NCI-H2107 treated with DMSO at 0.1 percent for 48 hours (cell line): ENCODE measurements at regions not wholly inside any gene's neighbourhood (a gene's known extent, or its start where the extent isn't known, plus 50 kb on each side); places are given as distances from the start of the nearest gene placed in this dataset.

ENCODE experiments used
- DNase-seq: peaks from one replicate; lab custom pipeline; 2025; ENCODE audit not compliant: unreplicated experiment; lab: John Stamatoyannopoulos, UW

DNA sequence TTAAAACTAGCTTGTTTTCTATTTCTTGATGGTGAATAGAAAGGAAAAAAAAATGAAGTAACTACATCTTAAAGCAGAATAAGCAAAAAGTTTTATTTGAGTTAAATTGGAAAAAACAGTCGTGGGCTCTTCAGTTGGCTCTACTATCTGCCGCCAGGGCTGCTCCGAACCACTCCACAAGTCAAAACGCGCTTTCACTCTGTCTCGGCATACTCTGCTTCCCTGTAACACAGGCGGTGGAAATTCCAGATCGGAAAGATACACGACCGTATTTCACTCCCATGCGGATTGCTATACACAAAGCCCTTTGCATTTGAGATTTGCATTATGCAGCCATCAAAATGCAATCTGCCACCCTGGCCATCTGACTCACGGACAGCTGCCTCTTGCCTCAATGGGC lies 505.6 kb downstream of the IRX1 start:
- DNase-seq = no peak

DNA sequence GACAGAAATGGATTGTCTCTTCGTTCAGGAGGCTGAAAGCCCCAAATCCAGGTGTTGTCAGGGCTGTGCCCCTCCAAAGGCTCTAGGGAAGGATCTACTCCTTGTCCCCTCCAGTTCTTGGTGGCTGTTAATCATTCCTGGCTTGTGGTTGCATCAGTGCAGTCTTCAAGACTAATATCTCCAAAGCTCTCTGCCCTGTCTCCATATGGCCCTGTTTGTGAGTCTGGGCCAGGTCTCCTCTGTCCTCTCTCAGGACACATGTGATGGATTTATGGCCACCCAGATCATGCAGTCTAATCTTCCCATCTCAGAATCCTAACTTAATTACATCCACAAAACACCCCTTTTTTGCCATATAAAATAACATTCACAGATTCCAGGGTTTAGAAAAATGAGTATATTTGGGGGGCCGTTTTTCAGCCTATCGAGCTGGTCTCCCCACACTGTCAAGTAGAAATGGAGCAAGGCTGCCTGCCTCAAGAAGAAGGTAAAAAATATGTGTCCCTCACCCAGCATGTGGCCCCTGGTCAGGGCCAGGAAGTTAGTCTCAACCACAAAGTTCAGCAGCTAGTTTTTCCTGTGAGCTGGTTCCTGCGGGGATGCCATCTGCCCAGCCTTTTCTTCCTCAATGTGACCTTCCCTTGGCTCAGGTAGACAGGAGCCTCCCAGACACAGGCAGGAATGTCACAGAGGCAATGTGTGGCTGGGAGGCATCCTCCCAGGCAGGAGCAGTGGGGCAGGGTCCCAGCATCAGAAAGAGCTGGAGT lies 509.4 kb downstream of the IRX1 start:
- DNase-seq = no peak

DNA sequence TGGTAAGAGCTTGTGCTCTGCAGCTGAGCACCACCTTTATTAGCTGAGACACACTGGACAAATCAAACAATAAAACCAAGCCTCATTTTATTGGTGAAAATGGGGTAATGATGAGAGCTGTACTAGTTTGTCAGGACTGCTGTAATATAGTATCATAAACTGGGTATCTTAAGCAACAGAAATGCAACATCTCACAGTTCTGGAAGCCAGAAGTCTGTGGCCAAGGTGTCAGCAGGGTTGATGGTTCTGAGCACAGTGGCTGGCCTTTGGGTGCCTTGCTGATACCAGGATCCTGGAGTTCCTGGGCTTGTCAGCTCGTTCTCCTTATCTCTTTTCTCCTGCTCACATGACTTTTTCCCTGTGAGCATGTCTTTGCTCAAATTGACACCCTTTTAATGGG lies 513.1 kb downstream of the IRX1 start:
- DNase-seq = no peak

DNA sequence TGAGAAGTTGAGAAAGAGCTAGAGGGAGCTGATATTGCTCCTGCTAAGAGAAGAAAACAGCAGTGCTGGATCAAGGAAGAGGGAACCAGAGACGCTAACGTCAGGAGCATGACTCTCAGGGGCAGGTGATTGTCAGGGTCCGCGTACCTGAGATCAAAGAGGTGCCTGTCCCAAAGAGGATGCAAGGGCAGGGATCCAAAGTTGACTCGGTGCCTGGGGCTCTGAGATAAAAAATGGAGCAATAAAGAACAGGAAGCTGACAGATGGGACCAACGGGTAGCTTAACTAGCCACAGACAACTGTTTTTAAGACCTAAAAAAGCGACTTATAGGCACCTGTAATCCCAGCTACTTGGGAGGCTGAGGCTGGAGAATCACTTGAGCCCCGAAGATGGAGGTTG lies 517.8 kb downstream of the IRX1 start:
- DNase-seq = no peak

DNA sequence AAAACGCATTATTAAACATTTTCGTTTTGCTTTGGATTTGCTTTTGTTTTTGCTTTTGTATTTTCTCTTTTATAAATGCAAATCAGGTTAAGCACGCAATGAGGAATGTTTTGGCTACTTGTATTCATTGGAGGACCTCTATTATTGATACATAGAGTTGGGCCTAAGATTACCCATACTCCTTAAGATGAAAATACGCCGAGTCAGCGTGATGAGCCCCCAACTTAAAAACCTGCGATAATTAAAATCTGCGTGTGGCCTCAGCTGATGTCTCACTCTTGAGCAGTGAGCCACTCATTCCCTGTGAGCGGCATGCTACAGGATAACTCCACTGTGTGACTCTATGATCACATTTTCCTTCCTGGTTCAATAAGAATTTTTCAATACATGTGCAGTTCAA lies 518.3 kb downstream of the IRX1 start:
- no peak for DNase-seq

DNA sequence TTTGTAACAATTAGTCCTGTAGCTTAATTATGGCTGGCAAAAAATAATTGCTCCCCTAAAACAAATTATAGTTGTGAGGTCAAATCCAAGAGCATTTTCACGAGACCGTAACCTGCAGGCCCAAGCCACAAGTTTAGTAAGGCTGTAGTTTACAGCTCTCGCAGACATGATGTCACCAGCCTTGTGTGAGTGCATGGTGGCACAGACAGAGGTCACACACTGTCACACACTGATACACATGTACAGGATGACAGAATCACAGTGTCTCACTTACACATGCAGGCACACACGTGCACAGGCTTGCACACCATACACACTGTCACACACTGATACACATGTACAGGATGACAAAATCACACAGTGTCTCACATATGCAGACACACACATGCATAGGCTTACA lies 518.8 kb downstream of the IRX1 start:
- DNase-seq = no peak

DNA sequence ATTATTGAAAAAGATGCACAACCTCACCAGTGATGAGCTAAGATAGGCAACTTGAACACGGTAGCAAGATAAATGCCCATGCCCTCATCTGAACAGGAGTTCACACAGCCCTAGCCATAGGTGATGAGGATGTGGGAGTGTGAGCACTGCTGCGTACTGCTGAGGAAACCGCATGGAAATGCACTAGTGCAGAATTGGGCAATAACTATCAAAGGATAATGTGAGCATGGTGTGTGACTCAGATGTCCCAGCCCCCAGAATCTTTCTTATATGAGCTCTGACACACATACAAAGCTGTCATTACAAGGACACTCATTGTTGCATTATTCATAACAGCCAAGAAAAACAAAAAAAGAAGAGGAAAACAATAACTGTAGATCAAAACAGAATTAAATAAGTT lies 521.2 kb downstream of the IRX1 start:
- no peak for DNase-seq

DNA sequence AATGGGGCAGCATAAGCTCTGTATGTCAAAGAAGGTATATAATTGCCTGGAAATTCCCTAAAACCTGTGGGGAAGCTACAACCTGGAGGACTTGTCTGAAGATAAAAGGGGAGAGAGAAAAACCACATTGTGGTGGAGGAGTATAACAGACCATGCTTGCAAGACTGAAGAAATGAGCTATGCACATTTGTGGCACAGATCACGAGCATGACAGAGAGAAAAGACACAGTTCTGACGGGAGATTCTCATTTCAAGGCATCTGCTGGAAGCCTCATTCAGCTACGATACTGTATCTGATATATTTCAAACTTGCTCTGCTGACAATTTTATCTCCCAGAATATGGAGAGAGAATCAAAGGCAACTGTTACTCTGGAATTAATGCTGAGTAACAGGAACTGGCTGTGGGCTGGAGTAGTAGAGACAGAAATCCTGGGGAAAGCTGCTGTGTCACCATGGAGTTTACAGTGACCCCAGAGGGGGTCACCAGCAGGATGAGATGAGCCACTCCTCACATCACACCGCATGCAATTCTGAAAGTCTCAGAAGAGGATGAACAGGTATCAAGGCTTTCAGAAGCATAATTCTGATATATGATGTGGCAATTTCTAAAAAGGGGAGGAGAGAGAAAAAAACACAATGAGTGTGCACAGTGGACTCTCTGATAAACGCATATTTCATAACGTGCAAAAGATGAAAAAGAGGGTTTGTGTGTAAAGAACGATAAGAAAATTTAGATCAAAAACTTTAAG lies 528.8 kb downstream of the IRX1 start:
- no peak for DNase-seq

DNA sequence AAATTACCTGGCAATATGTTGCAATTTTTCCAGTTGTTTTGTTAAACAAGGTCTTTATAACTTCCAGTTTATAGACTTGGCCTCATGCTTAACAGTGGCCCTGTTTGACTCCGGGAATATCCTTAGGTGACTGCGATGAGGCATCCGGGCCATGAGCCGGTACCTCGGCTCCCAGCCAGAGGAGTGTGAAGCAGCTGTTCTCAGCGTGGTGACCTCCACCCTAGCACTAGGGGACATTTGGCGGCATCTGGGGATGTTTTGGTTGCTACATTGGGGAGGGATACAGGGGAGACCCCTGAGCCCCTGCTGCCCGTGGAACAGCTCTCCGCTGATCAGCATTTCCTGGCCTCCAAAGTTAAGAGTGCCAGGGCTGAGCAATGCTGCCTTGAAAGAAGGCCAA lies 533.4 kb downstream of the IRX1 start:
- no peak for DNase-seq

DNA sequence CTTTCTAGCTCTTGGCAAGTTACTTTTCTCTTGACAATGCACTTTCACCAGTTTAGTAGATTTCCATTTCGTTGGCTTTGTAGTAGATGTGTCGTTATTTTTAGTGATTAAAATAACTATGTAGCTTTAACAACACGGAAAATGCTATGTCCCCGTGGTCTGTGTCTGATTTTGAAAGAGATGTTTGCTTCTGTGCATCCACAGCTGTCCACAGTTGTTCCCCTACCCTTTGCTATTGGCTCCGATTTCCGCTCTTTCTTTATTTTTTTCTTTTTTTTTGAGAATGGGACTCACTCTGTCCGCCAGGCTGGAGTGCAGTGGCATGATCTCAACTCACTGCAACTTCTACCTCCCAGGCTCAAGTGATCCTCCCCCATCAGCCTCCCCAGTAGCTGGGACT lies 533.9 kb downstream of the IRX1 start:
- no peak for DNase-seq

DNA sequence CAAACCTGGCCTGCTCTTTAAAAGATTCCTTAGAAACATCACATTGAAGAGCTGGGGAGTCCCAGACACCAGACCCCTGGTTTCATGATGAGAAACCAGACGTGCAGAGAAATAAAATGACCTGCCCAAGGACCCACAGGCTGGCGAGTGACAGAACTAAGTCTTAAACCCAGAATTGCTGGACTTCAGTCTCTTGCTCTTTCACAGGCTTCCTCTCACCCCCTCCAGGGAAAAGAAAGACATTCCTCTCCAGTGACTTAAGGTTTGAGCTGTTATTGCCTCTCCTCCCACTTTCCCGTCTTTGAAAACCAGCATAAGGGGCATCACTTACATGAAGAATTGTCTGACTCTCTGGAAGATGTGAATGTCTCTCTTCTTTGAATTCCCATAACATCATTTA lies 535.2 kb downstream of the IRX1 start:
- DNase-seq = no peak

DNA sequence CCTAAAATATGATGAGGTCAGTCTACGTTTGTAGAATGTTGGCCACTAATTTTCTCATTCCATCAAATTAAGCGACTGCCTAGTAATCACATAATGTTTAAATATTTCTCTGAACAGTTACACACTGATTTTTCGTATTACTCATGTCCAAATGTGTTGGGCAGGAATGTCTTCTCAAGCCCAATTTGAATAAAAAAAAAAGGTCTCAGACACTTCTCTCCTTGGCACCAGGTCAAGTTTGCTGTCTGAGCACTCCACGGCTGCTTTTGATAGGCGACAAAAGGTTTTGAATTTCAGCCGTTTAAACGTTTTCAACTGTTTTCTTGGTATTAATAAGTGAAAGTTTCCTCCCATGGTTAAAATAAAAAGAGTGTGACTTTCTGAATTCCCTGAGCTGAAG lies 542.1 kb downstream of the IRX1 start:
- no peak for DNase-seq

DNA sequence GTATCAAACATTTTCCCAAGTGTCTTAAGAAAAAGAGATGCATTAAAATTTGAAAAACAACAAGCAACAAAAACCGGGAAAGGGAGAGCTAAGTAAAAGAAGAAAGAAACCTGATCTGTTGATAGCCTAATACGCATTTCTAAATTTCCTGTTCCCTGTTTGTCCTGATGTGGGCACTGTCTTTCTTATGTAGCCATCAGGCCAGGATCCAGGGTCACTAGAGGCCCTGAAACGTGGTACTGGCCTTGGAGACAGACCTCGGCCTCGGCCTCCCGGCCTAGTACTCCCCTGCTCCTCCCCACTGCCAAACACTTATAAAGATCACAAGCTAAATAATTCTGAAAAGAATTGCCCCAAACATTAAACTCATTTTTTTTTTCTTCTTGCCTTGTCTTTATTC lies 547.2 kb downstream of the IRX1 start:
- no peak for DNase-seq

DNA sequence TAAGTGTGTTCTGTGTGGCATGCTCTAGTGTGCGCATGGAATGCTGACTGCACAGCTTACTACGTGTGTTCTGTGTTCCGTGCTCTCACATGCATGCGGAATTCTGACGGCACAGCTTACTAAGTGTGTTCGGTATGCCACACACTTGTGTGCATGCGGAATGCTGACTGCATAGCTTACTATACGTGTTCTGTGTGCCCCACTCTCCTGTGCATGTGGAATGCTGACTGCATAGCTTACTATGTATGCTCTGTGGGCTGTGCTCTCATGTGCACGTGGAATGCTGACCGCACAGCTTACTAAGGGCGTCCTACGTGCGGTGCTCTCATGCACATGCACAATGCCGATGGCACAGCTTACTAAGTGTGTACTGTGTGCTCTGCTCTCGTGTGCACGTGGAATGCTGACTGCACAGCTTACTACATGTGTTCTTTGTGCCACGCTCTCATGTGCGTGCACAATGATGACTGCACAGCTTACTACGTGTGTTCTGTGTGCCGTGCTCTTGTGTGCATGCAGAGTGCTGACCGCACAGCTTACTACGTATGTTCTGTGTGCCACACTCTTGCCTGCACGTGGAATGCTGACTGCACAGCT lies 548.9 kb downstream of the IRX1 start:
- DNase-seq = no peak

DNA sequence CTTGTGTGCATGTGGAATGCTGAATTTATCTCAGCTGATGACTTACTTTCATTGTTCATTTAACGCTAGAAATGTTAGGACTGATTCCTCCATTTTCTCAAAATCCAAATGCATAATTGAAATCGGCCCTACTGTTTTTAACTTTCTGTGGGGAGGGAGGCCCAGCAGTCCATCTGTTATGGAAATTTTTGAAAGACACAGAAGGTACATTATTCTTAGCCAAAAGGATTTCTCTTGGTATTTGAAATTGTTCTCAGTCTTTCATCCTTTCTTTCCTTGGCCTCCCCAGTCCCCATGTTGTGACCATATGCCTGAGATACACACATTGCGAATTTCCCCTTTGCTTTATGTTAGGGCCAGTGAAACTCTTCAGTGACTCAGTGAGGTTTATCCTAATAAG lies 549.9 kb downstream of the IRX1 start:
- no peak for DNase-seq

DNA sequence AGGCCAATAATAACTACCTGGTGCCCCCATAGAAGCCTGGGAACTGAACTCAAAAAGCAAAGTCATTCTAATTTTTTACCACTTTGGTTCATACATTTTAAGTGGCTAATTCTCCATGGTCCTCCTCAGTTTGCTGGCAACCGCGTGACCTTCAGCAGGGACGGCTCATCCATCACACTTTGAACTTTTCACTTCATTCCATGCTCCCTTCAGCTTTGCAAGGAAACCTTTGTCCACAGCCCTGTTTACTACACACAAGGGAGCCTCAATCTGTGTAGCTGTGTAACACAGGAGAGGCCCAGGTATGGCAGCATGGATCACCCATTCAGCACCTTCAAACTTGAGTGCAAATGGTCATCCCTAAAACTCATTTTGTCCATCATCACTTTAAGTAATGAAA lies 552.4 kb downstream of the IRX1 start:
- DNase-seq = no peak

DNA sequence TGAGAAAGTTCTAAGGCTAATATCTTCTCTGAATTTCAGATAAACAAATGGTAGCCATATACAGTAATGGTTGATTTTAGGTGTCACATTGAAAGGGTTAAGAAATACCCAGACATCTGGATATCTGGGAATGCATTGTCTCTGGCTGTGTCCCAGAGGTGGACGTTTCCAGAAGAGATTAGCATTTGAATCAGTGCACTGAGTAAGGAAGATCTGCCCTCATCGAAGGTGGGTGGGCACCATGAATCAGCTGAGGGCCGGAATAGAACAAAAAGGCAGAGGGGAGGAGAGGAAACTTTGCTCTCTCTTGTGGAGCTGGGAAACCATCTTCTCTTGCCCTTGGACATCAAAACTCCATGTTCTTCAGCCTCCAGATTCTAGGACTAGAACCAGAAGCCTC lies 554.4 kb downstream of the IRX1 start:
- no peak for DNase-seq

DNA sequence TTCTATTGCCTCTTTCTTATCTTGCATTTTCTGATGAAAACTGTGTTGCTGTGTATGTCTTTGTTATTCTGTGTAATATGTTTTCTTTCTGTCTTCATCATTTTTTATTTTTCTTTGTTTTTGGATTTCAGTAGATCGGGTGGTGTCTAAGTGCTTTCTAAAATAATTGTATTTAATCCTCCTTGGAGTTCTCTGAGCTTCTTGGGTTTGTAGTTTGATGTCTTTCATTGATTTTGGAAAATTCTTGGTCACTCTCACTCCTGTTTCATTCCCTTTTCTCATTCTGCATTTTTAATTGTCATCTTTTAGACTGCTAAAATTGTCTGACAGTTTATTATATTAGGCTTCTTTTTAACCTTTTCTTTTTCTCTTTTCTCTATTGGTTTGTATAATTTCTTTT lies 560.5 kb downstream of the IRX1 start:
- no peak for DNase-seq

DNA sequence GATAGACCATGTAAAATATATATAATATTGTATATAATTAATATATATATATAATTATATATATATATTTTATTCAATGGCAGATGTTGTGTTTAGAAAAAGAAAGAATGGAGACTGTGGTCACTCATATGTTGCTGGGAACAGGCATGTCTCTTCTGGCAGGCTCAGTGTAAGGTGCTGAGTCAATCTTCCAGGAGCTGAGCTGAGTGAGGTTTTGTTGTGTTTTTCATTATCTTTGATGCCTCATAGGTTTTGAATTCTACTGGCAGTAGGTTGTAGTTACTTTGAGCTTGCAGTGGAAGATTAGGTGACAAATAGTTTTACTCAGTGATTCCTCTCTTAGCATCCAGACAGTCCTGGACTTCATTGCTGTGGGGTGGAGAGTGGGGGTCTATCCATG lies 561.3 kb downstream of the IRX1 start:
- no peak for DNase-seq

DNA sequence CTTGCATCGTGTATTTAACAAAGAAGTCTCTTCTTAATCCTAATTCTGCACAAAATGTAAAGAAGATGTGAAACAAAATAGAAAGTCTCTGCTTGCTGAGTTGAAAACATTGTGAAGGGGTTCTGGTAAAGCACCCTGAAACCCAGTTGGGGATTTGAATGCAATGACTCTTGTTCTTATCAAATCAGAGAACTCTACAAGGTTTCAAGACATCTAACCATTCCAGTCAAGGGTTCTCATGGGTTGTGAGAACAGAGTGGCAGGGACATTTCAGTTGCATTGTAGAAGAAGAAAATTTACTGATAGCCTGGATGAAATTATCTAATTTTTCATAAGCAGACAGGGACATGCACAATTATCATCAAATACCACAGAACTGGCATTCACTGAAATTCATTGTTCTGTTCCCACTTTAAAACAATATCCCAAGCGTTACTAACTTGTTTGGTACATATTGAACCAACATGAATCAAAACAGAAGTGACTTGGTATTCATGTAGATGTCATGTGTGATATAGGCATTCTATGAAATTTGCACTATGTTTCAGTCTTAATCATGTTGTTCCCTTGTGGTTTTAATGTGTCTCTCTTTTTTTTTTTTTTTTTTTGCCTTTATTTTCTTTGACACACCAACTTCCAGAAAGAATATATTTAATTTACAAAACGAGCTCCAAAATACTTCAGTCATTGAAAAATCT lies 563.3 kb downstream of the IRX1 start:
- no peak for DNase-seq

DNA sequence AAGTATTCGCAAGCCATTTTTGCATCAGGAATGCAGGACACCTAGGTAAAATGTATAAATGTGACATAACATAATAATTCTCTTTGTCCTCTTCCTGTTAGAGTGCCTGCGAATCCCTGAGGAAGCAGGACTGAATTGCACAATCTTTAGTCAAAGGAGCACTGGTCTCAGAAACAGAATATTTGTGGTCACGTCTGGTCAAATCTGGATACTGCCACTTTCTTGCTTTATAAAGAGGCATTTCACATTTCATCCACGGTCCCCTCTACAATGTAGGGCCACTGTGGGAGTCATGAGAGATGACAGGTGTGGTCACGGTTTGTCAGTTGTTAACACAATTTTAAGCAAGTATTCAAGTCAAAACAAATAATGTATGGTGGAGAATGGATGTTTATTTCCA lies 564.0 kb downstream of the IRX1 start:
- no peak for DNase-seq

DNA sequence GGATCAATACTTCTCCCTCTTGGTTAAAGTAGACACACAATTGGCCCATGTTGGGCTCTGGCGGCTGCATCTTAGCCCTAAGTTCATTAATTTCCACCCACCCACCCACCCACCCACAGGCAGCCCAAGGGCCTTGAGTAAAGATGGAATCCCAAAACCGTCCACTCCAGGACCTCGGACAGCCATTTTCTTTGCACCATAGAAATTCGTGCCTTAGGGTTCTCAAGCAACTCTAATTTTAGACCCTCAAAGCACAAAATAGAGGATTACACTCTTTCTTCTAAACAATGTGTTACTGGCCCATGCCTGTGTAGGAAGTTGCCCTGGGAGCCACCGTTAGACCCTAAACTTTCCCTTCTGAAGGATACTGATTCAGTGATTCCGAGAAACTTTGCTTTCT lies 568.5 kb downstream of the IRX1 start:
- DNase-seq = no peak
